A673 (cell line): ENCODE measurements at regions not wholly inside any gene's neighbourhood (a gene's known extent, or its start where the extent isn't known, plus 50 kb on each side); places are given as distances from the start of the nearest gene placed in this dataset.
"Not testable (repeated sequence)": the region's sequence is repeated elsewhere in the genome, so short reads cannot be mapped to it uniquely, and the experiment has no call there.

Experiments used
- EZH2 ChIP-seq: fragments of 200-600 bp; sonication (generic); IDR thresholded peaks from 2 replicates; pipeline ENCODE4 v1.6.1; 2017; ENCODE audit warnings: borderline replicate concordance, low read depth, mild to moderate bottlenecking, mixed read lengths, antibody characterized with exemption, low read length; ENCODE audit not compliant: poor library complexity, severe bottlenecking
- TF ChIP-seq, protein P1 (sequence below): fragments of 300-800, 200-600 bp; sonication (generic); conservative IDR thresholded peaks from 2 replicates; pipeline ENCODE4 v1.5.1; 2017; ENCODE audit warnings: low read depth, mild to moderate bottlenecking, antibody characterized with exemption, low read length, moderate library complexity, mixed read lengths

DNA sequence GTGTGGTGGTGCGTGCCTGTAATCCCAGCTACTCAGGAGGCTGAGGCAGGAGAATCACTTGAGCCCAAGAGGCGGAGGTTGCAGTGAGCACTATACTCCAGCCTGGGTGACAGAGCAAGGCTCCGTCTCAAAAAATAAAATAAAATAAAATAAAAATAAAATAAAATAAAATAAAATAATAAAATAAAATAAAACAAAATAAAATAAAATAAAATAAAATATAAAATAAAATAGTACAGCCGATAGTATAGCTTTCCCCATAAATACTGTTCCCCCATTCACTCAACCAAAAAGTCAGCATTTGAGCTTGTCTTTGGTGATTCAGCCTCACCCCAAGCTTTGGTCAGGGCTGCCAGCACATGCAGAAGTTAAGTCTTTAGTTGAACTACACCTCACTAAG lies 144.2 kb upstream of the TRPC5 start:
- not testable (repeated sequence) for TF ChIP-seq EZH2
- TF ChIP-seq, protein P1, sequence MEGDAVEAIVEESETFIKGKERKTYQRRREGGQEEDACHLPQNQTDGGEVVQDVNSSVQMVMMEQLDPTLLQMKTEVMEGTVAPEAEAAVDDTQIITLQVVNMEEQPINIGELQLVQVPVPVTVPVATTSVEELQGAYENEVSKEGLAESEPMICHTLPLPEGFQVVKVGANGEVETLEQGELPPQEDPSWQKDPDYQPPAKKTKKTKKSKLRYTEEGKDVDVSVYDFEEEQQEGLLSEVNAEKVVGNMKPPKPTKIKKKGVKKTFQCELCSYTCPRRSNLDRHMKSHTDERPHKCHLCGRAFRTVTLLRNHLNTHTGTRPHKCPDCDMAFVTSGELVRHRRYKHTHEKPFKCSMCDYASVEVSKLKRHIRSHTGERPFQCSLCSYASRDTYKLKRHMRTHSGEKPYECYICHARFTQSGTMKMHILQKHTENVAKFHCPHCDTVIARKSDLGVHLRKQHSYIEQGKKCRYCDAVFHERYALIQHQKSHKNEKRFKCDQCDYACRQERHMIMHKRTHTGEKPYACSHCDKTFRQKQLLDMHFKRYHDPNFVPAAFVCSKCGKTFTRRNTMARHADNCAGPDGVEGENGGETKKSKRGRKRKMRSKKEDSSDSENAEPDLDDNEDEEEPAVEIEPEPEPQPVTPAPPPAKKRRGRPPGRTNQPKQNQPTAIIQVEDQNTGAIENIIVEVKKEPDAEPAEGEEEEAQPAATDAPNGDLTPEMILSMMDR: not testable (repeated sequence)
